Gastroesophageal sphincter (tissue), 4 donors: ENCODE measurements at regions not wholly inside any gene's neighbourhood (a gene's known extent, or its start where the extent isn't known, plus 50 kb on each side); places are given as distances from the start of the nearest gene placed in this dataset.

ENCODE experiments used
- ATAC-seq: fragments of 150-250 bp; one replicate; pipeline ENCODE4 v1.9.1; 2016; ENCODE audit warnings: mild to moderate bottlenecking, moderate library complexity
- H3K27ac ChIP-seq, 4 donors: fragments of 200-600 bp; sonication (generic) in 3 of 4; 1 replicate in 3 of 4; 2 replicates in 1 of 4; pipeline ENCODE4 v1.5.1; 2016 to 2019
- H3K27me3 ChIP-seq: fragments of 200-600 bp; sonication (generic); one replicate; pipeline ENCODE4 v1.5.1; 2019
- H3K36me3 ChIP-seq, 2 donors: fragments of 200-600 bp; sonication (generic); one replicate each; pipeline ENCODE4 v1.5.1; 2019; ENCODE audit warnings: control low read depth in 1 of 2
- H3K4me1 ChIP-seq, 3 donors: fragments of 200-600 bp; sonication (generic); 1 replicate in 2 of 3; 2 replicates in 1 of 3; pipeline ENCODE4 v1.5.1; 2016 to 2019; ENCODE audit warnings: control low read depth in 2 of 3
- H3K4me3 ChIP-seq, 2 donors: fragments of 200-600 bp; sonication (generic); one replicate each; pipeline ENCODE4 v1.5.1; 2019; ENCODE audit warnings: mild to moderate bottlenecking in 1 of 2, moderate library complexity in 1 of 2
- H3K9me3 ChIP-seq, 3 donors: fragments of 200-600 bp; sonication (generic); one replicate each; pipeline ENCODE4 v1.5.1; 2017 to 2019; ENCODE audit warnings: control low read depth in 2 of 3
- CTCF ChIP-seq, 4 experiments: fragments of 200-600 bp in 2 of 4; fragments of 450-650 bp in 2 of 4; sonication (generic) in 1 of 4; IDR thresholded peaks; one replicate each; pipeline ENCODE4 v1.5.1; 2017 to 2019; ENCODE audit warnings: antibody characterized with exemption in 4 of 4, mild to moderate bottlenecking in 2 of 4, moderate library complexity in 2 of 4
- EP300 ChIP-seq: sonication (generic); formaldehyde crosslinking; IDR thresholded peaks from one replicate; pipeline ENCODE4 v1.6.1; 2017; ENCODE audit warnings: antibody characterized with exemption, mild to moderate bottlenecking
- POLR2A ChIP-seq, 2 donors: fragments of 450-650 bp; IDR thresholded peaks; one replicate each; pipeline ENCODE4 v1.6.1; 2017; ENCODE audit warnings: antibody characterized with exemption in 2 of 2, mild to moderate bottlenecking in 2 of 2, moderate library complexity in 1 of 2
- POLR2AphosphoS5 ChIP-seq: sonication (generic); formaldehyde crosslinking; IDR thresholded peaks from one replicate; pipeline ENCODE4 v1.6.1; 2017; ENCODE audit warnings: antibody characterized with exemption
- WGBS, 2 donors: methylation state at CpG; one replicate each; pipeline ENCODE4 v1.1.5; 2018; ENCODE audit warnings: low coverage in 1 of 2; 5-methylcytosine and 5-hydroxymethylcytosine counted together

DNA sequence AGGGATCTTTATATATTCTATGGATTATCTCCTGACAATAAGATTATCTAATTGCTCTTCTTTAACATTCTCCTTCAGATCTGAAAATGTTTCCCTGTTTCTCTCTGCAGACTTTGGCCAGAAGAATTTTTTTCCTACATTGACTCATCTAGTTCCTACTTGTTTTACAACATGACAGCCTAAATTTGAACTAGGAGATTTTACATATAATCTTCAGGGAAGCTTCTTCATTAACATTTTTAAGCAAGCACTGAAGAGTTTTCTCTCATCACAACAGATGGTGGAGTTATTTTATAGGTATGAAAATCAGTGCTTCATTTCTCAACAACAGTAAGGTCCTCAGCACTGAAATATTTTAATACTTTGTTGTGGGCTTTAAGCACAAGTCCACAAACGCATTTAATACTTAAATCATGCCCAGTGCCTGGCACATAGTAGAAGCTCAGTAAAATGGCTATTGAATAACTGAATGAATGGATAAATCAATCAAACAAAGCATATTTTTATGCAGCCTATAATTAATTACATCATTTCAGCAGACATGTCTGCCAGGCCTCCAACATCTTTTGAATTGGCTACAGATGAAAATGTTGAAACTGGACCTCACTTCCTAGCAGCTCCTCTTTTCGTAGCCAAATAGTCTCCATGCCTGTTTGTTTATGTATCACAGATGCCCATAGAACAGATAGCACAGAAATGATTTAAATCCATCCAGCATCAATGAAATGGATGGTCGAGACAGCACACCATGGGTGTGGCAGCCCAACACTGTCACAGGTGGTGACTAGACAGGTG is 117.3 kb upstream of the POU2AF2 start:
- H3K4me1 ChIP-seq, result no peaks in the 10 kb centered on the region
- no peak overlapping the region for H3K27ac ChIP-seq
- no peaks in the 10 kb centered on the region for H3K9me3 ChIP-seq
- no peak for ATAC-seq
- WGBS, 2 donors, result 57 to 83% methylated on average over 3 of the region's 3 CpGs
- H3K4me3 ChIP-seq, result no peak overlapping the region
- no peak for TF ChIP-seq POLR2A (IDR thresholded peaks at IDR 0.05)
- no peak for TF ChIP-seq POLR2AphosphoS5
- no peak for TF ChIP-seq EP300
- no peak for TF ChIP-seq CTCF (IDR thresholded peaks at IDR 0.05)
- no peaks in the 10 kb centered on the region for H3K27me3 ChIP-seq
- H3K36me3 ChIP-seq, result no peaks in the 10 kb centered on the region

GRCh38 chr11:111124724-111125123 is 120.8 kb upstream of the POU2AF2 start:
- H3K4me1 ChIP-seq, result no peaks in the 10 kb centered on the region
- TF ChIP-seq CTCF (IDR thresholded peaks at IDR 0.05) (no peak), POLR2A (IDR thresholded peaks at IDR 0.05) (no peak), POLR2AphosphoS5 (no peak), EP300 (no peak)
- no peak overlapping the region for H3K27ac ChIP-seq
- no peak overlapping the region for H3K4me3 ChIP-seq
- no peaks in the 10 kb centered on the region for H3K9me3 ChIP-seq
- WGBS, 2 donors, result 33 to 71% methylated on average over 1 of the region's 1 CpG
- H3K36me3 ChIP-seq, result no peaks in the 10 kb centered on the region
- ATAC-seq, result no peak
- H3K27me3 ChIP-seq, result no peaks in the 10 kb centered on the region

DNA sequence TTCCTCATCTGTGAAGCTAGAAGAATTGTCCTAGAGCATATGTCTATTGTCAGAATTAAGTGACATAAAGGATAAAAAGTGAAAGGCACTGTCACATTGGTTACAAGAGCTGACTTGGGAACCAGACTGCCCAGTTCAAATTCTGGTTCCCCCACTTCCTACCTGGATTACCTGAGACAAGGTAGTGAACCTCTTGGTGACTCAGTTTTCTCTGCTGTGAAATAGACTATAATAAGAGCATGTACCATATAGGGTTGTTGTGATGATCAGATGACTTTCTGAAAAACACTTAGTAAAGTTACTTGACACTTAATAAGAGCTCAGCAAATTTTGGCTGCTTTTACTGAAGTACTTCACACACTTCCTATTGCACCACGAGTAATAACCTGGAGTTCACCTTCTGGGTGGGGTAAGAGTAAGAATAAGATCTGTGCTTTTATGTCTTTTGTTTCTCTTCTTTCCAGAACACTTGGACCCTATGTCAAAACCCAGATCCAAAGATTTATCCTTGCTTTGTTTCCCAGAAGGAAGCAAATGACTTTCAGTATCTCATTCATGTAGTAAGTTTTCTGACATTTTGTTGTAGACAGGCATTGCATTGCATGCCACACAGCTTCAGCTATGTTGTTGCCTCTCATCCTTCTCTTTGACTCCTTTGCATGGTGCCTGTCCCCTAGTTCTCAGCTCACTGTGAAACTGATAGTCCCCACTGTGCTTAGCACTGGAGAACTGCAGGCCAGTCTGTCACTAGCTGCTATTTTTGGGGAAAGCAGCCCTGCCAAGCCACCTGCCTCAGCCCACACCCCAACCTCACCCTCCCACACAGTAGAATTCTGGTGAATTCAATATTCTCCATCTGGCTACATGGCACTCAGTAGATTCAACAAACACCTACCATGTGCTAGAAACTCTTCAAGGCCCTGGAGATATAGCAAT is 121.8 kb upstream of the POU2AF2 start:
- ATAC-seq, result no peak
- WGBS, 2 donors, result 53 to 86% methylated on average over 1 of the region's 1 CpG
- Histone ChIP-seq H3K4me1 (no peaks in the 10 kb centered on the region), H3K27ac (no peak overlapping the region), H3K36me3 (no peaks in the 10 kb centered on the region), H3K4me3 (no peak overlapping the region), H3K9me3 (no peaks in the 10 kb centered on the region), H3K27me3 (no peaks in the 10 kb centered on the region)
- no peak for TF ChIP-seq CTCF (IDR thresholded peaks at IDR 0.05)
- TF ChIP-seq POLR2AphosphoS5, result no peak
- TF ChIP-seq EP300, result no peak
- no peak for TF ChIP-seq POLR2A (IDR thresholded peaks at IDR 0.05)

GRCh38 chr11:111120696-111121302 is 124.7 kb upstream of the POU2AF2 start:
- Histone ChIP-seq H3K36me3 (no peaks in the 10 kb centered on the region), H3K4me3 (no peak overlapping the region), H3K4me1 (no peaks in the 10 kb centered on the region), H3K9me3 (no peaks in the 10 kb centered on the region), H3K27ac (no peak overlapping the region), H3K27me3 (no peaks in the 10 kb centered on the region)
- TF ChIP-seq POLR2A (IDR thresholded peaks at IDR 0.05), result no peak
- TF ChIP-seq EP300, result no peak
- no peak for TF ChIP-seq POLR2AphosphoS5
- TF ChIP-seq CTCF (IDR thresholded peaks at IDR 0.05), result no peak
- WGBS, 2 donors, result 62 to 100% methylated on average over 2 to 3 of the region's 6 CpGs
- ATAC-seq, result no peak
